ENCODE measurements at regions not wholly inside any gene's neighbourhood (a gene's known extent, or its start where the extent isn't known, plus 50 kb on each side); places are given as distances from the start of the nearest gene placed in this dataset.

DNA sequence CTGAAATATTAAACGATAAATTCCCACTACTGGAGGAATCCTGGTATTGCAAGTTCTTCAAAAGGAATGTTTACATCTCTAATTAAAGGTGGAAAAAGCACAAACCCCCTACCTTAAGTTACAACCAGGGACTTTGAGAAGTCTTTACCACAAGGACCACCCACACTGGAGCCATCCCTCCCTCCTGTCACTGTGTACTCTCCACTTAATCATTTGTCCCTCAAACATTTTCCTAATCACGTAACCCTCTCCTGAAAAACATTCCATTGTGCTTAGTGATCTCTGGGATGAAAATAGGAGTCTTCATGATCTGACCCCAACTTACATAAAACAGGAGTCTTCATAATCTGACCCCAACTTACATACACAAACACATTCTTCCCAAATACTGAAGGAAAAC lies 85.7 kb downstream of the SUCLG1 start:
- no peak for DNase-seq (ENCODE audit: low read depth in 2 of 2)
- no peak overlapping the region for H3K4me3 ChIP-seq (replicated peaks in 1 of 2; ENCODE audit: low read depth in 2 of 2, low read length in 2 of 2)
- TF ChIP-seq, protein P1, sequence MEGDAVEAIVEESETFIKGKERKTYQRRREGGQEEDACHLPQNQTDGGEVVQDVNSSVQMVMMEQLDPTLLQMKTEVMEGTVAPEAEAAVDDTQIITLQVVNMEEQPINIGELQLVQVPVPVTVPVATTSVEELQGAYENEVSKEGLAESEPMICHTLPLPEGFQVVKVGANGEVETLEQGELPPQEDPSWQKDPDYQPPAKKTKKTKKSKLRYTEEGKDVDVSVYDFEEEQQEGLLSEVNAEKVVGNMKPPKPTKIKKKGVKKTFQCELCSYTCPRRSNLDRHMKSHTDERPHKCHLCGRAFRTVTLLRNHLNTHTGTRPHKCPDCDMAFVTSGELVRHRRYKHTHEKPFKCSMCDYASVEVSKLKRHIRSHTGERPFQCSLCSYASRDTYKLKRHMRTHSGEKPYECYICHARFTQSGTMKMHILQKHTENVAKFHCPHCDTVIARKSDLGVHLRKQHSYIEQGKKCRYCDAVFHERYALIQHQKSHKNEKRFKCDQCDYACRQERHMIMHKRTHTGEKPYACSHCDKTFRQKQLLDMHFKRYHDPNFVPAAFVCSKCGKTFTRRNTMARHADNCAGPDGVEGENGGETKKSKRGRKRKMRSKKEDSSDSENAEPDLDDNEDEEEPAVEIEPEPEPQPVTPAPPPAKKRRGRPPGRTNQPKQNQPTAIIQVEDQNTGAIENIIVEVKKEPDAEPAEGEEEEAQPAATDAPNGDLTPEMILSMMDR (IDR thresholded peaks at IDR 0.05; ENCODE audit: low read depth, low read length): no peak

DNA sequence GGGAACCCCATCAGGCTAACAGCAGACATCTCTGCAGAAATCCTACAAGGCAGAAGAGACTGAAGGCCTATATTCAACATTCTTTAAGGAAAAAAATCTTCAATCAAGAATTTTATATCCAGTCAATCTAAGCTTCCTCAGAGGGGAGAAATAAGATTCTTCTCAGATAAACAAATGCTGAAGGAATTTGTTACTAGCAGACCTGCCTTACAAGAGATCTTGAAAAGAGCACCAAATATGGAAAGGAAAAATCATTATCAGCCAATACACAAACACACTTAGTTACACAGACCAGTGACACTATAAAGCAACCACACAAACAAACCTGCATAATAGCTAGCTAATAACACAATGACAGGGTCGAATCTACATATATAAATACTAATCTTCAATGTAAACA lies 96.5 kb downstream of the SUCLG1 start:
- no peak overlapping the region for H3K4me3 ChIP-seq (replicated peaks in 1 of 2; ENCODE audit: low read depth in 2 of 2, low read length in 2 of 2)
- TF ChIP-seq, protein P1 (IDR thresholded peaks at IDR 0.05; ENCODE audit: low read depth, low read length): no peak
- no peak for DNase-seq (ENCODE audit: low read depth in 2 of 2)

DNA sequence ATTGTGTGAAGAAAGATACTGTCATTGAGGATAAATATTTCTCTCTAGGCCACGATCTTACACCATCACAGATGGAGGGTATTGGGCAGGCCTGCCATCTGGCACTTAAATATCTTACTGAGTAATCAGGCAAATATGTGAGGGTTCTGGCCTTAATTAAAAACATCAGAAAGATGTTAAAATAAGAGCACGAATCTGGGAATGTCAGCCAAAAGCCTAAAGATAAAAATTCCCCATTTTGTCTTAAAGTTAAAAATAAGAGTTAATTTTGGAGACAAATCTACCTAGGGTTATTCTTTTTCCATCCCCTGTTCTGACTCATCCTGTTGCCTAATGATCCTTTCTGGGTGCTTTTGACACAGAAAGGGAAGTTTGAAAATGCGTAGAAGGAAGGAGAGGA lies 121.0 kb downstream of the SUCLG1 start:
- DNase-seq (ENCODE audit: low read depth in 2 of 2): no peak
- H3K4me3 ChIP-seq (replicated peaks in 1 of 2; ENCODE audit: low read depth in 2 of 2, low read length in 2 of 2): no peak overlapping the region
- TF ChIP-seq, protein P1 (IDR thresholded peaks at IDR 0.05; ENCODE audit: low read depth, low read length): no peak

DNA sequence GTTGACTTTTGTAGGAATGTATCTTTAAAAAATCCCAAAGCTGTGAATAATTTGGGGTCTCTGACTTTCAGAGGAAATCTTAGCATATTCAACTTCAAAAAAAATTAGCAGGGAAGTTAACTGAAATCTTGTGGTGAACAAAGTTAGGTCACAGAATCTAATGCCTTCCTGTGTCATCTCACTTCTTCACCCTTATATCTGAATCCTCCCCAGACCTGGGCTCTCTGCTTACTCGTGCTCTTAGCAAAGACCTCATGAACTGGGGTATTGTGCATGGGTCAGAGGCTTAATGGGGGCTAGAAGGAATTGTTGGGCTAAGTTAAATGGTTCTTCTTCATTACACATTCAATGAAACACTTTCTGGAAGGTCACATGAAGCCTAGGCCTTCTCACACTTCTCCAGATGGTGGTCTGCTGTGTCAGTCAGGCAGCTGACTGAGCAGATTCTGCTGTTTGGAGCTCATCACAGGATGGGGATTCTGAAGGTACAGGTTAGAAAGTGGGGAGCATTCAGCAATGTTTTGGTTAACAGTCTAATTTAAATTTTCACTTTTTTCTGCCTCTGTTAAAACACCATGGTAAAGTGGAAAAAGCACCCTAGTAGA lies 131.3 kb downstream of the SUCLG1 start:
- DNase-seq (ENCODE audit: low read depth in 2 of 2): no peak
- TF ChIP-seq, protein P1 (IDR thresholded peaks at IDR 0.05; ENCODE audit: low read depth, low read length): no peak

DNA sequence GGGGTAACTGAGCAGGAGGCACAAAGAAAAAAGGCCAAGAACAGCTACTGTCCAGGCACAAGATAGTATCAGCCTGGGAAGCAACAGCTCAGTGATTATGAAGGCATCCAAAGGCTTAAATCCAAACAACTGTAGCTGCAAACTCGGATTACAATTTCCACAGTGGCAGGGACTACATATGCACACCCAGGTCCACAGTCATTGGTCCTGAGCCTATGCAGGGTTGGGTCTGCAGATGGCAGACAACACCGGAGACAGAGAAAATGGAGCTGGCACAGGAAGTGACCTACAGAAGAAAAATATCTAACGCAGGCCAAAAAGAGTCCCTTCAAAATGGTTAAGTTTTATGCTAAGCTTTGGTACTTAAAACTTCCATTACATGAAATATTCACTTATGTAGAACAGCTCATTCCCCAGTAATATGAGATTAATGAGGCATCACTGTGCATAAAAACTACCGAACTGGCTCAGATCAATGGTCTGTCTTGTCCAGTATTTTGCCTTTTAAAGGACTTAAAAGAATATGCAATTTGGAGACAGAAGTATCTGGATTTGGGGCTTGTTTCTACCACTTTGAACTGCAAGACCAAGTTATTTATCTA lies 132.1 kb downstream of the SUCLG1 start:
- TF ChIP-seq, protein P1 (IDR thresholded peaks at IDR 0.05; ENCODE audit: low read depth, low read length): no peak
- H3K4me3 ChIP-seq (replicated peaks in 1 of 2; ENCODE audit: low read depth in 2 of 2, low read length in 2 of 2): no peak overlapping the region
- DNase-seq (ENCODE audit: low read depth in 2 of 2): no peak

More for the DNA sequence above, 131.3 kb downstream of the SUCLG1 start:
- H3K4me3 ChIP-seq (replicated peaks in 1 of 2; ENCODE audit: low read depth in 2 of 2, low read length in 2 of 2): no peak overlapping the region

DNA sequence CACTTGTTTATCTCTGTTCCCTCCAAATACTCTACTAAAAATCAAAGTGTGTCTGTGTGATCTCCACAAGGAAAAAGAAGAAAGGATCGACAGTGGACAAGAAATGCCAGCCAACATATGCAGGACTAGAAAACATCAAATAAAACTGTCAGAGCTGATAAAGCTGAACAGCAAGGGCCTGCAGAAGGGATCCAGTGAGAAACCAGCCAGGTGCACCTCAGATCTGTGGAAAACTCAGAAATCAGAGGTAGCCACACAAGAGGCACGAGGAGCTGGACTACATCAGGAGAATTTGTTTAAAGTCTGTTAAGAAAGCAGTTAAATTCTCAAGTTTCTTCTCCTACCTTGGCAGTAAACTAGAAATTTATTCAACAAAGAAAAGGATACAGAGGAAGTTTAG lies 135.2 kb downstream of the SUCLG1 start:
- no peak for DNase-seq (ENCODE audit: low read depth in 2 of 2)
- H3K4me3 ChIP-seq (replicated peaks in 1 of 2; ENCODE audit: low read depth in 2 of 2, low read length in 2 of 2): no peak overlapping the region
- TF ChIP-seq, protein P1 (IDR thresholded peaks at IDR 0.05; ENCODE audit: low read depth, low read length): no peak

DNA sequence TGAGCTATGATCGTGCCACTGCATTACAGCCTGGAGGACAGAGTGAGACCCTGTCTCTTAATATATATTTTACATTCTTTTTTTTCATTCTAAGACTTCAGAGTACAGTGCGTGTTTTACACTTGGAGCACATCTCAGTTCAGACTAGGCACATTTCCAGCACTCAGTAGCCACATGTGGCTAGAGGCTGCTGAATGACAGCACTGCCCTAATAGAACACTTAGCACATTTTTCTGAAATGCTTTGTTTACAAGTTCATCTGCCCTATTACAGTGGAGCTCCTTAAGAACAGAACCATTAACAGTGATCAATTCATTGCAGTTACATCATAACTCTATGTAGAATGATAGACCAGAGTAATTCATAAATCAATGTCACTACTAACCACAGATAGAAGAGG lies 138.1 kb downstream of the SUCLG1 start:
- H3K4me3 ChIP-seq (replicated peaks in 1 of 2; ENCODE audit: low read depth in 2 of 2, low read length in 2 of 2): no peak overlapping the region
- no peak for DNase-seq (ENCODE audit: low read depth in 2 of 2)
- TF ChIP-seq, protein P1 (IDR thresholded peaks at IDR 0.05; ENCODE audit: low read depth, low read length): no peak
